A549 (cell line): ENCODE measurements at regions not wholly inside any gene's neighbourhood (a gene's known extent, or its start where the extent isn't known, plus 50 kb on each side); places are given as distances from the start of the nearest gene placed in this dataset.

ENCODE experiments used
- CEBPB ChIP-seq, 2 experiments: fragments of >200 bp in 1 of 2; sonication (Bioruptor Twin) in 1 of 2; formaldehyde crosslinking in 1 of 2; IDR thresholded peaks; 2 replicates each; pipeline ENCODE4 v1.6.1; 2012 to 2016
- CHD2 ChIP-seq: fragments of 150-350 bp; IDR thresholded peaks from 2 replicates; pipeline ENCODE4 v1.6.1; 2014; ENCODE audit warnings: low read length; ENCODE audit not compliant: partially characterized antibody
- CHD4 ChIP-seq: fragments of 200-600 bp; sonication (generic); IDR thresholded peaks from 2 replicates; pipeline ENCODE4 v1.6.1; 2016; ENCODE audit warnings: antibody characterized with exemption, mild to moderate bottlenecking, borderline replicate concordance
- ESRRA ChIP-seq: fragments of 150-350 bp; IDR thresholded peaks from 2 replicates; pipeline ENCODE4 v1.6.1; 2014; ENCODE audit warnings: mild to moderate bottlenecking, low read length, borderline replicate concordance
- JUN ChIP-seq, 2 experiments: fragments of >200 bp; sonication (Bioruptor Twin); formaldehyde crosslinking; IDR thresholded peaks; 2 replicates in 1 of 2; 3 replicates in 1 of 2; pipeline ENCODE4 v1.6.1; 2016 to 2017
- KDM1A ChIP-seq: fragments of 200-600 bp; sonication (generic); IDR thresholded peaks from 2 replicates; pipeline ENCODE4 v1.6.1; 2016; ENCODE audit warnings: low read depth, mild to moderate bottlenecking
- MYC ChIP-seq: IDR thresholded peaks from 2 replicates; pipeline ENCODE4 v1.6.1; 2012; ENCODE audit warnings: mild to moderate bottlenecking, inconsistent platforms, low read length, improper control_type of control experiment, borderline replicate concordance
- POLR2A ChIP-seq: IDR thresholded peaks from 2 replicates; pipeline ENCODE4 v1.6.1; 2012; ENCODE audit warnings: mild to moderate bottlenecking, low read length
- RFX5 ChIP-seq: fragments of 450-650 bp; IDR thresholded peaks from 2 replicates; pipeline ENCODE4 v1.7.1; 2014; ENCODE audit warnings: antibody characterized with exemption, mild to moderate bottlenecking, moderate library complexity
- RNF2 ChIP-seq: fragments of 200-600 bp; sonication (generic); IDR thresholded peaks from 2 replicates; pipeline ENCODE4 v1.6.1; 2016; ENCODE audit warnings: low read depth, mild to moderate bottlenecking, antibody characterized with exemption, moderate library complexity, borderline replicate concordance
- TF ChIP-seq, protein P1 (sequence below): fragments of >200 bp; sonication (Bioruptor Twin); formaldehyde crosslinking; IDR thresholded peaks from 3 replicates; pipeline ENCODE4 v1.5.1; 2016
- TF ChIP-seq, protein P2 (sequence below): fragments of 200-600 bp; sonication (generic); IDR thresholded peaks from 2 replicates; pipeline ENCODE4 v1.6.1; 2016; ENCODE audit warnings: antibody characterized with exemption, mild to moderate bottlenecking, moderate library complexity
- TF ChIP-seq, protein P3 (sequence below): IDR thresholded peaks from 2 replicates; pipeline ENCODE4 v1.6.1; 2012

DNA sequence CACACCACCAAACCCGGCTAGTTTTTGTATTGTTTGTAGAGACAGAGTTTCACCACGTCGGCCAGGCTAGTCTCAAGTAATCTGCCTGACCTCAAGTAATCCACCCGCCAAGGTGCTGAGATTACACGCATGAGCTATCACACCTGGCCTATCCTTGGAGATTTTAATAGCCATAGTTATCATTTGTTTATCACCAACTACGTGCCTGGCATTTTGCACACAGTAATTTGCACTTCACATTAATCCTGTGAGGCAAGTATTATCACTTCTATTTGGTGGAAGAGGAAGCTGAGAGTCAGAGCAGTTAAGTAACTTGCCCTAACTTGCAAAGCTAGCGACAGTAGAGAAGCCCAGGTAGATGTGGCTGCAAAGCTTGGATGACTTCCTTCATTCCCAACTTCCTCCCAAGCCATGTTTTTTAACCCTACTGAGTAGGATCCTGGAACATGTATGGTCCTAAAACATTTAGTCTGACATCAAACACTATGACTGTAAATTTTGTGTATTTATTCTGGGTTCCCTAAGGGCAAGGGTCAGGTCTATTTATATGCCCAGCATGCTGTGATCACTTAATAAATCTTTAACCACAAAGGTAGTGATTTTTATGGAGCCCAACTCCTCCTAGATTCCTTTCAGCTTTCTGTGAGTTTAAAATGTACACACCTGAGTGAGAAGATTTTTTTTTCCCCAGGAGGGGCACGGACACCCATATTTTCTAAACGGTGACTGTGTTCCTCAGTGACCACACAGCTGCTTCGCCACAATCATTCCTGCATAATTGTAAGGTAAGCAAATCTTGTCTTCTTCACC, 100.2 kb upstream of the RAI14 start:
- TF ChIP-seq JUN (IDR thresholded peaks at IDR 0.05): no peak
- no peak for TF ChIP-seq CHD2
- TF ChIP-seq POLR2A: no peak
- no peak for TF ChIP-seq CEBPB (IDR thresholded peaks at IDR 0.05)
- no peak for TF ChIP-seq MYC
- TF ChIP-seq, protein P1, sequence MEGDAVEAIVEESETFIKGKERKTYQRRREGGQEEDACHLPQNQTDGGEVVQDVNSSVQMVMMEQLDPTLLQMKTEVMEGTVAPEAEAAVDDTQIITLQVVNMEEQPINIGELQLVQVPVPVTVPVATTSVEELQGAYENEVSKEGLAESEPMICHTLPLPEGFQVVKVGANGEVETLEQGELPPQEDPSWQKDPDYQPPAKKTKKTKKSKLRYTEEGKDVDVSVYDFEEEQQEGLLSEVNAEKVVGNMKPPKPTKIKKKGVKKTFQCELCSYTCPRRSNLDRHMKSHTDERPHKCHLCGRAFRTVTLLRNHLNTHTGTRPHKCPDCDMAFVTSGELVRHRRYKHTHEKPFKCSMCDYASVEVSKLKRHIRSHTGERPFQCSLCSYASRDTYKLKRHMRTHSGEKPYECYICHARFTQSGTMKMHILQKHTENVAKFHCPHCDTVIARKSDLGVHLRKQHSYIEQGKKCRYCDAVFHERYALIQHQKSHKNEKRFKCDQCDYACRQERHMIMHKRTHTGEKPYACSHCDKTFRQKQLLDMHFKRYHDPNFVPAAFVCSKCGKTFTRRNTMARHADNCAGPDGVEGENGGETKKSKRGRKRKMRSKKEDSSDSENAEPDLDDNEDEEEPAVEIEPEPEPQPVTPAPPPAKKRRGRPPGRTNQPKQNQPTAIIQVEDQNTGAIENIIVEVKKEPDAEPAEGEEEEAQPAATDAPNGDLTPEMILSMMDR: no peak
- TF ChIP-seq CHD4: no peak
- no peak for TF ChIP-seq ESRRA
- TF ChIP-seq, protein P2, sequence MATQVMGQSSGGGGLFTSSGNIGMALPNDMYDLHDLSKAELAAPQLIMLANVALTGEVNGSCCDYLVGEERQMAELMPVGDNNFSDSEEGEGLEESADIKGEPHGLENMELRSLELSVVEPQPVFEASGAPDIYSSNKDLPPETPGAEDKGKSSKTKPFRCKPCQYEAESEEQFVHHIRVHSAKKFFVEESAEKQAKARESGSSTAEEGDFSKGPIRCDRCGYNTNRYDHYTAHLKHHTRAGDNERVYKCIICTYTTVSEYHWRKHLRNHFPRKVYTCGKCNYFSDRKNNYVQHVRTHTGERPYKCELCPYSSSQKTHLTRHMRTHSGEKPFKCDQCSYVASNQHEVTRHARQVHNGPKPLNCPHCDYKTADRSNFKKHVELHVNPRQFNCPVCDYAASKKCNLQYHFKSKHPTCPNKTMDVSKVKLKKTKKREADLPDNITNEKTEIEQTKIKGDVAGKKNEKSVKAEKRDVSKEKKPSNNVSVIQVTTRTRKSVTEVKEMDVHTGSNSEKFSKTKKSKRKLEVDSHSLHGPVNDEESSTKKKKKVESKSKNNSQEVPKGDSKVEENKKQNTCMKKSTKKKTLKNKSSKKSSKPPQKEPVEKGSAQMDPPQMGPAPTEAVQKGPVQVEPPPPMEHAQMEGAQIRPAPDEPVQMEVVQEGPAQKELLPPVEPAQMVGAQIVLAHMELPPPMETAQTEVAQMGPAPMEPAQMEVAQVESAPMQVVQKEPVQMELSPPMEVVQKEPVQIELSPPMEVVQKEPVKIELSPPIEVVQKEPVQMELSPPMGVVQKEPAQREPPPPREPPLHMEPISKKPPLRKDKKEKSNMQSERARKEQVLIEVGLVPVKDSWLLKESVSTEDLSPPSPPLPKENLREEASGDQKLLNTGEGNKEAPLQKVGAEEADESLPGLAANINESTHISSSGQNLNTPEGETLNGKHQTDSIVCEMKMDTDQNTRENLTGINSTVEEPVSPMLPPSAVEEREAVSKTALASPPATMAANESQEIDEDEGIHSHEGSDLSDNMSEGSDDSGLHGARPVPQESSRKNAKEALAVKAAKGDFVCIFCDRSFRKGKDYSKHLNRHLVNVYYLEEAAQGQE: no peak
- no peak for TF ChIP-seq RNF2
- TF ChIP-seq RFX5: no peak
- TF ChIP-seq, protein P3, sequence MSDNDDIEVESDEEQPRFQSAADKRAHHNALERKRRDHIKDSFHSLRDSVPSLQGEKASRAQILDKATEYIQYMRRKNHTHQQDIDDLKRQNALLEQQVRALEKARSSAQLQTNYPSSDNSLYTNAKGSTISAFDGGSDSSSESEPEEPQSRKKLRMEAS: no peak
- TF ChIP-seq KDM1A: no peak
